BE2C (cell line): ENCODE measurements at regions not wholly inside any gene's neighbourhood (a gene's known extent, or its start where the extent isn't known, plus 50 kb on each side); places are given as distances from the start of the nearest gene placed in this dataset.

ENCODE experiments used
- DNase-seq: peaks from one replicate; pipeline ENCODE4 v3.0.0-alpha.2; 2020
- H3K27me3 ChIP-seq: fragments of 250-450 bp; sonication (Bioruptor Pico); 2 replicates; pipeline ENCODE4 v1.5.1; 2020; ENCODE audit warnings: mild to moderate bottlenecking
- H3K36me3 ChIP-seq: fragments of 250-450 bp; sonication (Bioruptor Pico); 2 replicates; pipeline ENCODE4 v1.5.1; 2020; ENCODE audit warnings: mild to moderate bottlenecking
- H3K4me1 ChIP-seq: fragments of 250-450 bp; sonication (Bioruptor Pico); 2 replicates; pipeline ENCODE4 v1.5.1; 2020
- H3K4me3 ChIP-seq: 2 replicates; pipeline ENCODE4 v1.5.1; 2011; ENCODE audit warnings: low read depth, low read length
- H3K9me3 ChIP-seq: fragments of 250-450 bp; sonication (Bioruptor Pico); 2 replicates; pipeline ENCODE4 v1.5.1; 2020
- CTCF ChIP-seq: IDR thresholded peaks from 2 replicates; pipeline ENCODE4 v1.5.1; 2012; ENCODE audit warnings: mild to moderate bottlenecking, low read depth, low read length

GRCh38 chr3:44120721-44121582 lies 120.7 kb upstream of the TOPAZ1 start:
- DNase-seq, result no peak
- no peak overlapping the region for H3K4me3 ChIP-seq
- no peak for TF ChIP-seq CTCF
- H3K9me3 ChIP-seq, result no peaks in the 10 kb centered on the region
- H3K36me3 ChIP-seq, result no peaks in the 10 kb centered on the region
- no peaks in the 10 kb centered on the region for H3K4me1 ChIP-seq
- no peaks in the 10 kb centered on the region for H3K27me3 ChIP-seq

- Histone ChIP-seq H3K36me3 (no peaks in the 10 kb centered on the region), H3K4me1 (no peaks in the 10 kb centered on the region), H3K27me3 (no peaks in the 10 kb centered on the region), H3K9me3 (no peaks in the 10 kb centered on the region), H3K4me3 (no peak overlapping the region)
- no peak for TF ChIP-seq CTCF
- DNase-seq, result no peak
Observed at GRCh38 chr3:44125246-44125645, 116.4 kb upstream of the TOPAZ1 start.

- no peak for TF ChIP-seq CTCF
- DNase-seq, result no peak
- no peak overlapping the region for H3K4me3 ChIP-seq
- no peaks in the 10 kb centered on the region for H3K9me3 ChIP-seq
- H3K4me1 ChIP-seq, result no peaks in the 10 kb centered on the region
- no peaks in the 10 kb centered on the region for H3K36me3 ChIP-seq
- no peaks in the 10 kb centered on the region for H3K27me3 ChIP-seq
Observed at GRCh38 chr3:44125882-44126281, 115.8 kb upstream of the TOPAZ1 start.

- Histone ChIP-seq H3K9me3 (no peaks in the 10 kb centered on the region), H3K27me3 (no peaks in the 10 kb centered on the region), H3K4me1 (no peaks in the 10 kb centered on the region), H3K36me3 (no peaks in the 10 kb centered on the region), H3K4me3 (no peak overlapping the region)
- no peak for TF ChIP-seq CTCF
- no peak for DNase-seq
Observed at GRCh38 chr3:44128057-44128775, 113.5 kb upstream of the TOPAZ1 start.

- Histone ChIP-seq H3K27me3 (no peaks in the 10 kb centered on the region), H3K4me3 (no peak overlapping the region), H3K36me3 (no peaks in the 10 kb centered on the region), H3K4me1 (no peaks in the 10 kb centered on the region), H3K9me3 (no peaks in the 10 kb centered on the region)
- TF ChIP-seq CTCF, result no peak
- DNase-seq, result no peak
Observed at GRCh38 chr3:44130249-44130648, 111.4 kb upstream of the TOPAZ1 start.

GRCh38 chr3:44132061-44132460 lies 109.6 kb upstream of the TOPAZ1 start:
- Histone ChIP-seq H3K36me3 (no peaks in the 10 kb centered on the region), H3K9me3 (no peaks in the 10 kb centered on the region), H3K4me1 (no peaks in the 10 kb centered on the region), H3K4me3 (no peak overlapping the region), H3K27me3 (no peaks in the 10 kb centered on the region)
- DNase-seq, result no peak
- no peak for TF ChIP-seq CTCF
